DMS53 (cell line): ENCODE measurements at regions not wholly inside any gene's neighbourhood (a gene's known extent, or its start where the extent isn't known, plus 50 kb on each side); places are given as distances from the start of the nearest gene placed in this dataset.

ENCODE experiments used
- DNase-seq: peaks from one replicate; lab custom pipeline; 2025; lab: John Stamatoyannopoulos, UW

- DNase-seq = no peak
Observed at GRCh38 chr11:32531528-32531927, 52.1 kb upstream of the EIF3M start.

- DNase-seq = no peak
Observed at GRCh38 chr11:32529994-32530588, 53.5 kb upstream of the EIF3M start.

- no peak for DNase-seq
Observed at GRCh38 chr11:32527261-32528175, 56.1 kb upstream of the EIF3M start.

- DNase-seq = no peak
Observed at GRCh38 chr11:32526760-32527159, 56.9 kb upstream of the EIF3M start.

- DNase-seq = peak; percentile 31
Observed at GRCh38 chr11:32511926-32512325, 71.7 kb upstream of the EIF3M start.

GRCh38 chr11:32510039-32510438, 73.6 kb upstream of the EIF3M start:
- no peak for DNase-seq

GRCh38 chr11:32508780-32509179, 73.4 kb upstream of the WT1 start:
- DNase-seq = no peak

- no peak for DNase-seq
Observed at GRCh38 chr11:32500001-32500400, 64.7 kb upstream of the WT1 start.

GRCh38 chr11:32497951-32498350, 62.6 kb upstream of the WT1 start:
- no peak for DNase-seq

GRCh38 chr11:32494629-32495028, 59.3 kb upstream of the WT1 start:
- DNase-seq = no peak

- DNase-seq = no peak
Observed at GRCh38 chr11:32489464-32489863, 54.1 kb upstream of the WT1 start.

GRCh38 chr11:32487270-32487669, 51.9 kb upstream of the WT1 start:
- DNase-seq = peak; percentile 19

- DNase-seq = no peak
Observed at GRCh38 chr11:32485733-32486132, 50.4 kb upstream of the WT1 start.
